T-helper 1 cell treated with Interleukin-12 subunit alpha and Interleukin-12 subunit beta and Interleukin-4 antibody, amounts not matched to agents 30 μg/mL and 1 μg/mL, for 36 hours (primary cell): ENCODE measurements at regions not wholly inside any gene's neighbourhood (a gene's known extent, or its start where the extent isn't known, plus 50 kb on each side); places are given as distances from the start of the nearest gene placed in this dataset.
"Not testable (repeated sequence)": the region's sequence is repeated elsewhere in the genome, so short reads cannot be mapped to it uniquely, and the experiment has no call there.

ENCODE experiments used
- H3K27ac Mint-ChIP-seq: one replicate; pipeline ENCODE4 v1.8.0; 2021; ENCODE audit warnings: mild to moderate bottlenecking, mixed read lengths
- H3K27me3 Mint-ChIP-seq: one replicate; pipeline ENCODE4 v1.8.0; 2021; ENCODE audit warnings: low read depth, mixed read lengths
- H3K36me3 Mint-ChIP-seq: one replicate; pipeline ENCODE4 v1.8.0; 2021; ENCODE audit warnings: low read depth, mixed read lengths
- H3K4me1 Mint-ChIP-seq: one replicate; pipeline ENCODE4 v1.8.0; 2021; ENCODE audit warnings: low read depth, mixed read lengths
- H3K4me3 Mint-ChIP-seq: one replicate; pipeline ENCODE4 v1.8.0; 2021; ENCODE audit warnings: mild to moderate bottlenecking, moderate library complexity, mixed read lengths
- H3K9me3 Mint-ChIP-seq: one replicate; pipeline ENCODE4 v1.8.0; 2021; ENCODE audit warnings: mixed read lengths

DNA sequence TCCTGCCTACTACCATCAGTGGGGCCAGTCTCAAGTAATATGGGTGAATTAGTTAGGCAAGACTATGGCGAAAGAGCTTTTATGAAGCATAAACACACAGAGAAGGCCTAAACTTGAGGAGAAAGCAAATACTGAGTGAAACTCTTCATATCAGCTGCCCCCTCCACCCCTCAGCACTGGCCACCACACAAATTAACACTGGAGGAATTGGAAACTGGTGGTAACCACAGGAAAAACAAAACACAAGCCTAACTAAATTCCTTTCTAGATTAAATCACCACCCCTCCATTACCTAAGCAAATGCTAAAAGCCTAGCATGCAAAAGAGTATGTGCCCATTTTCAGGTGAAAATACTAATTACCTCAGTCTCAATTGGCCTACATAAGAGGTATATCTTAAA, 774.7 kb upstream of the NECTIN3 start:
- H3K36me3 Mint-ChIP-seq: no peaks in the 10 kb centered on the region
- H3K27ac Mint-ChIP-seq: no peak overlapping the region
- H3K9me3 Mint-ChIP-seq: peaks cover 11% of the 10 kb centered on the region
- no peak overlapping the region for H3K4me3 Mint-ChIP-seq
- H3K4me1 Mint-ChIP-seq: no peaks in the 10 kb centered on the region
- no peaks in the 10 kb centered on the region for H3K27me3 Mint-ChIP-seq

DNA sequence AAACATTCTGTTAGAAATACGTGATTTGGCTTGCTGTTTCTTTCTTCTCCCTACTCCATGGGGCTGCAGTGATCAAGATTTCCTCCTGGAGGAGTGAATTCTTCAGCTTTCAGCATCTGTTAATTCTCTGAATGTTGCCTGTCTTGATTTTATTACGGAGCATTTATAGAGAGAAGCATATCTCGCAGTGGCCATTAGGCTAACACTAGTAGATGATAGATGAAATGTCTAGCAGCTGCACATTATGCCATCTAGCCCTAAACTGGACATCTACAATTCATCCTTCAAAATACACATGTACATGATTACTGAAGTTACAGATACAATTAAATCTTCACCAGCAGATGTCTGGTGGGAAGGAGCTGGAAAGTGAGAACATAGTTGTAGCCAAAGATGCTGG, 769.8 kb upstream of the NECTIN3 start:
- H3K27me3 Mint-ChIP-seq: no peaks in the 10 kb centered on the region
- no peaks in the 10 kb centered on the region for H3K9me3 Mint-ChIP-seq
- no peak overlapping the region for H3K4me3 Mint-ChIP-seq
- H3K36me3 Mint-ChIP-seq: no peaks in the 10 kb centered on the region
- no peak overlapping the region for H3K27ac Mint-ChIP-seq
- H3K4me1 Mint-ChIP-seq: no peaks in the 10 kb centered on the region

DNA sequence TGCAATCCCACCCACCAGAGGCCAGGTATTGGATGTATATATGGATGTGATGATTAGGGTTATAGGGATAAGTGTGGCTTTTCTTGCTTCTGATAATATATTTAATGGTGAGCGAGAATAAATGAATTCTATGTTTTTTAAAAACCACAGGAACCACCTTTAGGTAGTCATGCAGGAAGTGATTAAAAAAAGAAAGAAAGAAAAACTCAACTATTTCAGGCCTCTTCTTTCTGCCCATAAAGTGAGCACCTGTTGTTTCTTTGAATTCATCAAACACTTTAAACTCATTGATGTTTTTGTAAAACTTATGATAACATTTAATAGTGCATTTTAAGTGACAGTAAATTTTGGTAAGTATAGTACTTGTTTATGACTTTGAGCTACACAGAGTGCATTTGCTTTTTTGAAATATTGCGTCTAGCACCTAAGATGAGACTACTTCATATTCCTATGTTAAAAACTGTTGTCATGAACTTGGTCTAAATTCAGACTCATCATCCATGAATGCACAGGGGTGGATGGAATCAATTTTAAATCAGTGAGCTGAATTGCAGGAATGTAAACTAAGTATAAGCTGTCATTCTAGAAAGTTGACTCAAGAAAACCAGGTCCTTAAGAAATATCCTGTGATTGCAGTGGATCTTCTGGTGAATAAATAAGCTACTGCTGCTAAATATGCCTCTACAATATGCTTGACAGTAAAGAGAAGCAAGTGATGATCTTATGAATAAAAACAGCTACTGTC, 764.4 kb upstream of the NECTIN3 start:
- H3K27me3 Mint-ChIP-seq: peaks cover 3% of the 10 kb centered on the region
- H3K36me3 Mint-ChIP-seq: no peaks in the 10 kb centered on the region
- no peak overlapping the region for H3K4me3 Mint-ChIP-seq
- H3K9me3 Mint-ChIP-seq: no peaks in the 10 kb centered on the region
- no peaks in the 10 kb centered on the region for H3K4me1 Mint-ChIP-seq
- no peak overlapping the region for H3K27ac Mint-ChIP-seq

DNA sequence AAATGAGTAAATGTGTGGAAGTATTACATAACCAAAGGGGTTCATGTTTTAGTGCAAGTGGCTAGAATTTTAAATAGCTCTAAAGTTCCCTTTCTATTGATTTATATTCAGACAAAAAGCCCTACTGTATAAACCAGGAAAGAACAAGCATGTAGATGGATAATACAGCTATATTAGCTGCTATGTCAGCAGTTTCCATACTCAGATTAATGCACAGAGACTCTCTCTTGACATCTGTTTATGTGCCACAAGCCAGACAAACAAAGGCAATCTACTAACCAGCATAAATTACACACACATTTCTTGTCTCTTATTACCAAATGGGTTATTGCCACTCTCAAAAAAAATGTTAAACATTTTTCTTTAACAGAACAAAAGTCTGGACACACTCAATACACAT, 760.1 kb upstream of the NECTIN3 start:
- H3K27me3 Mint-ChIP-seq: peaks cover 12% of the 10 kb centered on the region

DNA sequence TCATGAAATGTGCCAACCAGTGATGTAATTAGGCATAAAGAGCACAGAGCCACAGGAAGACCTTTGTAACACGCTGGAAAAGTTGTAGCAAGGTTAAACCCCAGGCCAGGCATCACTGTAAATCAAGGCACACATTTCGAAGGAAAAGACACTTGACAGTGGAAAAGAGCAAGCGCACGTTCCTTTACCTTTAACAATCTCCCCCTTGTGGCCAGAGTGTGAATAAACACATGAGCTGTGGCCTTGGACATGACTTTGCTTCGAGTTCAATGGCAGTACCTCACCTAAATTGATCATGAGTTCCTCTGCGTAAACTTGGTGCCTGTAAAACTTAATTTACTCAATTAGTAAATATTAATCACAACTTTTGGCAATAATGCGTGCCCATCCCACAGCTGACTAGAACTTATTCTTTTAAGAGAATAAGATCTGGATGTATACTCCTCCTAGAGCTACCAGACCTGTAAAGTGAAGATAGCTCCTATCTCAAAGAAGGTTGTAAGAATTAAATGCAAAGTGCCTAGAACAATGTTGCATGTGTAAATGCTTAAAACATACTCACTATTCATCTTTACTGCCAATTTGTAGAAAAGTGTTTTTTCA, 757.0 kb upstream of the NECTIN3 start:
- no peaks in the 10 kb centered on the region for H3K9me3 Mint-ChIP-seq
- H3K27me3 Mint-ChIP-seq: peaks cover 9% of the 10 kb centered on the region
- H3K27ac Mint-ChIP-seq: no peak overlapping the region
- no peaks in the 10 kb centered on the region for H3K36me3 Mint-ChIP-seq
- no peak overlapping the region for H3K4me3 Mint-ChIP-seq
- no peaks in the 10 kb centered on the region for H3K4me1 Mint-ChIP-seq

More for the DNA sequence above, 760.1 kb upstream of the NECTIN3 start:
- H3K4me3 Mint-ChIP-seq: no peak overlapping the region
- no peaks in the 10 kb centered on the region for H3K4me1 Mint-ChIP-seq
- H3K36me3 Mint-ChIP-seq: no peaks in the 10 kb centered on the region
- H3K9me3 Mint-ChIP-seq: no peaks in the 10 kb centered on the region
- no peak overlapping the region for H3K27ac Mint-ChIP-seq

DNA sequence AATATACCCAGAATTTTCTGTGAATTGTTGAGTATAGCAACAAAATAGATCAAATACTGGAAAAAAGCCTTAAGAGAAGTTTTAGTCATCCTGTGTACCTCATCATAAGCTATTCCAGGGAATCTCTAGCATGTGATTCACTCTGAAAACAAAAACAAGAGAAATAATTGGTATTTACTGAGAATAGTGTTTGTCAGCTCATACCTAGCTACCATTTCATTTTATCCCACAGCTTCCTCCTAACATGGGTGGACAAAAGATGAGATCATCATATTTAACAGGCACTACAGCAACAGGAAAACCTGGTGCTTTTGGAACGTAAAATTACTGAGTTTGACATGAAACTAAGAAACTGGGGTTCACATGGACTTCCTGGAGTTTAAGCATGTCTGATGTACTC, 753.5 kb upstream of the NECTIN3 start:
- no peaks in the 10 kb centered on the region for H3K36me3 Mint-ChIP-seq
- H3K27me3 Mint-ChIP-seq: peaks cover 9% of the 10 kb centered on the region

DNA sequence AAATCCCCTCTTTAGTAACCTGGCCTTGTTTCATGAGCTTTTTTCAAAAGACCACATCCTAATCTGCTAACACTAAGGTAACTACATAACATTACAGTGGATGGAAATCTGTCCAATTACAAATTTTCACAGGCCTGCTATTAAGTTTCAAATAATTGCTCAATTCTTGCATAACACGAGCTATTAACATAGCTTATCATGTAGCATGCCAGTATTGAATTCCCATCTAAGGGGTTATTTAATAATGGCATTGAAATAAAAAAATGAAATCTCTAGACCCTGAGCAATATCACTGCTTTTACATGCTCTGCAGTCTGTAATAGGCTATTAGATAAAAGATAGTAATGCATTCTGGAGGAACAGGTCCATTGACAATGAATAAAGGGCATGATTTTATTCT, 748.3 kb upstream of the NECTIN3 start:
- Mint-ChIP-seq H3K36me3 (no peaks in the 10 kb centered on the region), H3K4me1 (no peaks in the 10 kb centered on the region), H3K27ac (no peak overlapping the region), H3K4me3 (no peak overlapping the region), H3K27me3 (no peaks in the 10 kb centered on the region), H3K9me3 (no peaks in the 10 kb centered on the region)

More for the DNA sequence above, 753.5 kb upstream of the NECTIN3 start:
- Mint-ChIP-seq H3K27ac (no peak overlapping the region), H3K4me3 (no peak overlapping the region), H3K9me3 (no peaks in the 10 kb centered on the region), H3K4me1 (no peaks in the 10 kb centered on the region)

DNA sequence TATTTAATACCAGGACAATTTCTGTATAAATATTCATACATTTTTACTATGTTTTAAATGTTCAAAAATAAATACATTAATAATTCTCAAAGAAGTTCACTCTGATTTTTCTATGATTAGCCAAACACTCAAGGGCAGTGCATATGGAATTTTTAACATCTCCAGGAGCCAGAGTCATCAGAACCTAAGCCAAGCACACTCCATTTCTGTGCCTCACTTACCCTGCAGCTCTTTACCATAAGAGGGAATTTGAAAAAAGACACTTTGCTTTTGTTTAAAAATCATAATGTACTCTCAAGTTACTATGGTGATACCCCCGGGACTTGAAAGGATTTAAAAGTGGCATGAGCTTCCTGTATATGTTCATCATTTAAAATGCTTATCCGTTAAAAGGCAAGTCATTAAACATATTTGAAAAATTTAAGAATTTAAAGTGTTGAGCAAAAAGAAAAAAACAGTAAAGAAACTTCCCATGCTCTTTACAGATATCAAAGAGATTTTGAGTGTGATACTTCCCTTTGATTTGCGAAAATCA, 747.4 kb upstream of the NECTIN3 start:
- Mint-ChIP-seq H3K36me3 (no peaks in the 10 kb centered on the region), H3K4me1 (no peaks in the 10 kb centered on the region), H3K27me3 (no peaks in the 10 kb centered on the region), H3K9me3 (no peaks in the 10 kb centered on the region), H3K27ac (no peak overlapping the region), H3K4me3 (no peak overlapping the region)

DNA sequence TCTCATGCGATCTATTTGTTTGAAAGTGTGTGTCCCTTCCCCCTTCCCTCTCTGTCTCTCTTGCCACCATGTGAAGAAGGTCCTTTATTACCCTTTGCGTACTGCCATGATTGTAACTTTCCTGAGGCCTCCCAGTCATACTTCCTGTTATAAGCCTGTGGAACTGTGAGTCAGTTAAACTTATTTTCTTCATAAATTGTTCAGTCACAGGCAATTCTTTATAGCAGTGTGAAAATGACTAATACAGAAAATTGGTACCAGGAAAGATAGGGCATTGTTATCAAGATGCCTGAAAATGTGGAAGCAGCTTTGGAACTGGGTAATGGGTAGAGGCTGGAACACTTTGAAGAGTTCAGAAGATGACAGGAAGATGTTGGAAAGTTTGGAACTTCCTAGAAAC, 743.7 kb upstream of the NECTIN3 start:
- no peak overlapping the region for H3K27ac Mint-ChIP-seq

DNA sequence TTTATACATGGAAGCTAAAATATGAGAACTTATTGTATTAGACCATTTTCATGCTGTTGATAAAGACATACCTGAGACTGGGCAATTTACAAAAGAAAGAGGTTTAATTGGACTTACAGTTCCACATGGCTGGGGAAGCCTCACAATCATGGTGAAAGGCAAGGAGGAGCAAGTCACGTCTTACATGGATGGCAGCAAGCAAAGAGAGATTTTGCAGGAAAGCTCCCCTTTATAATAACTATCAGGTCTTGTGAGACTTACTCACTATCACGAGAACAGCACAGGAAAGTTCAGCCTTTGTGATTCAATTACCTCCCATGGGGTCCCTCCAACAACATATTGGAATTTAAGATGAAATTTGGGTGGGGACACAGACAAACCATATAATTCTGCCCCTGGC, 740.1 kb upstream of the NECTIN3 start:
- not testable (repeated sequence) for H3K36me3 Mint-ChIP-seq, H3K27me3 Mint-ChIP-seq, H3K4me1 Mint-ChIP-seq

More for the DNA sequence above, 743.7 kb upstream of the NECTIN3 start:
- no peak overlapping the region for H3K4me3 Mint-ChIP-seq
- peaks cover under 1% of the 10 kb centered on the region for H3K9me3 Mint-ChIP-seq
- H3K4me1 Mint-ChIP-seq: no peaks in the 10 kb centered on the region
- no peaks in the 10 kb centered on the region for H3K36me3 Mint-ChIP-seq
- H3K27me3 Mint-ChIP-seq: no peaks in the 10 kb centered on the region

DNA sequence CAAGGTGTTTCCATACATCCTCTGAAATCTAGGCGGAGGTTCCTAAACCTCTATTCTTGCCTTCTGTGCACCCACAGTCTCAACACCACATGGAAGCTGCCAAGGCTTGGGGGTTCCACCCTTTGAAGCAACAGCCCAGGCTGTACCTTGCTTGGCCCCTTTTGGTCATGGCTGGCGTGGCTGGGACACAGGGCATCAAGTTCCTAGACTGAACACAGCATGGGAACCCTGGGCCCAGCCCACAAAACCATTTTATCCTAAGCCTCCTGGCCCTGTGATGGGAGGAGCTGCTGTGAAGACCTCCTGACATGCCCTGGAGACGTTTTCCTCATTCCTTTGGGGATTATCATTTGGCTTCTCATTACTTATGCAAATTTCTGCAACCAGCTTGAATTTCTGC, 739.0 kb upstream of the NECTIN3 start:
- Mint-ChIP-seq H3K4me3 (no peak overlapping the region), H3K27me3 (no peaks in the 10 kb centered on the region), H3K4me1 (no peaks in the 10 kb centered on the region), H3K9me3 (peaks cover 4% of the 10 kb centered on the region), H3K36me3 (no peaks in the 10 kb centered on the region), H3K27ac (no peak overlapping the region)

More for the DNA sequence above, 740.1 kb upstream of the NECTIN3 start:
- H3K9me3 Mint-ChIP-seq, H3K27ac Mint-ChIP-seq, H3K4me3 Mint-ChIP-seq: not testable (repeated sequence)

DNA sequence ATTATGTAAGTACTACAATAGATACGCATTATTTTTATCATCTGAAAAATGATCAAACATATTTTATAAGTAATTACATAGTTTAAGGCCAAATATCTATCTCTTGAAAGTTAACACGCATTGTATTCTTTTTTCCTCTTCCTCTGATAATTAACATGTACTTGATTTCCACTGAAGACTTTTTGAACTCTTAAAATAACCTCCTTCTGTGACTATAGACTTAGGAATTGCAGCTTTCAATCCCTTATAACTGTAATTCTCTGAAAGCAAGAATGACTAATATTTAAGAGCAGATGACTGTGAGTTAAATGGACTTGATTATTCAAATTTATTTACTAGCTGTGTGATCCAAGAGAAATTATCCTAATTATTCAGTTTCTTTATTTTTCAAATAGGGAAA, 730.6 kb upstream of the NECTIN3 start:
- Mint-ChIP-seq H3K36me3 (no peaks in the 10 kb centered on the region), H3K27me3 (no peaks in the 10 kb centered on the region), H3K4me3 (no peak overlapping the region), H3K27ac (no peak overlapping the region), H3K9me3 (no peaks in the 10 kb centered on the region), H3K4me1 (no peaks in the 10 kb centered on the region)

DNA sequence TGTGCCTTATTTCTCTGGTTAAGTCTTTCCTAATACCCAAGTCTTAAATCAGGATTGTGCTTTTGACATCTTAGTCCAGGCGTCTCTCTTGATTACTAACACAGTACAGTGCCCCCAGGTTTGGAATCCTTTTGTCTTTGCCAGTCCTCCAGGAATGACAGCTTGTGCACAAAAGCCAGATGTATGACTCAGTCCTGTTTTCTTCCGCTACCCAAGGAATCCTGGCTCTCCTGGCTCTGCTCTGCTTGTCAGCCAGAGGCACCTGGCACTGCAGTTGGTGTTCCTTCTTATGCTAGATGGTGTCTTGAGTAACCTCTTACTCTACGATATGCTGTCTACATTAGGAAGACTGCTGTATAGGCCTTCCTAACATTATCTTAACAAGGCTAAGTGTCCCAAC, 728.2 kb upstream of the NECTIN3 start:
- H3K4me1 Mint-ChIP-seq: no peaks in the 10 kb centered on the region
- no peaks in the 10 kb centered on the region for H3K36me3 Mint-ChIP-seq
- no peak overlapping the region for H3K27ac Mint-ChIP-seq
- H3K9me3 Mint-ChIP-seq: peaks cover 3% of the 10 kb centered on the region
- no peaks in the 10 kb centered on the region for H3K27me3 Mint-ChIP-seq
- no peak overlapping the region for H3K4me3 Mint-ChIP-seq

DNA sequence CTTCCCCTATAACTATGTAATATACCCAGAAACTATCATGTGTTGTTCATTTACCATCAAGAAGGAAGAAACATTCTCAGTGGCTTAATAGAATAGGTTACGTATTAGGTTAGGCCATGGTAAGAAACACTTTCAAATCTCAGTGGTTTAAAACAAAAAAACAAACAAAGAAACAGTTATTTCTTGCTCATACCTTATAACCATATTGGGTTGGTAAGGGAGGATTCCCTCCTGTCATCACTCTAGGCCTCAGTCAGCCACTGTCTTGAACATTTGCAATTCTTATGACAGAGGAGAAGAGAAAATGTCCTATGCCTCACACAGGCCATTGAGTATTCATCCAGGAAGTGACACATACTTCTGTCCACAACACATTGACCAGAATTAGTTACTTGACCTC, 727.7 kb upstream of the NECTIN3 start:
- Mint-ChIP-seq H3K27me3 (no peaks in the 10 kb centered on the region), H3K27ac (no peak overlapping the region), H3K9me3 (peaks cover 3% of the 10 kb centered on the region), H3K4me1 (no peaks in the 10 kb centered on the region), H3K36me3 (no peaks in the 10 kb centered on the region), H3K4me3 (no peak overlapping the region)

DNA sequence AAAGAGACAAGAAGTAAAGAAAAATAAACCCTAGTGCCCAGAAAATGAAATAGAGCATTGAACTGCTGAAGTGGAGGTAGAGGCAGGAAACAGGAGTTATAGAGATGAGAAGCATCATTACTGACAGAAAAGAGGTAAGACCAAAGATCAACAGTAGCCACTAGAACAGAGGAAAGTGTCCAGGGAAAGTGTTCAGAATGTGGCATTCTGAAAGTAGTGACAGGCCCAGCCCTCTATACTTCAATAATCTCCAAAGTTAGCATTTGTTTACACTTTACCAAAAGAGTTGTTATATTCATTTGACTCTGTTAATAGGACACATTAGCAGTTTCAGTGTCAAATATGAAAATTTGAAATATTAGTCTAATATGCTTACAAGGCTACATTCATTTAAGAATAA, 727.1 kb upstream of the NECTIN3 start:
- Mint-ChIP-seq H3K4me1 (no peaks in the 10 kb centered on the region), H3K27me3 (no peaks in the 10 kb centered on the region), H3K4me3 (no peak overlapping the region), H3K27ac (no peak overlapping the region), H3K9me3 (peaks cover 3% of the 10 kb centered on the region), H3K36me3 (no peaks in the 10 kb centered on the region)
